ENCODE measurements at regions not wholly inside any gene's neighbourhood (a gene's known extent, or its start where the extent isn't known, plus 50 kb on each side); places are given as distances from the start of the nearest gene placed in this dataset.
"Not testable (repeated sequence)": the region's sequence is repeated elsewhere in the genome, so short reads cannot be mapped to it uniquely, and the experiment has no call there.

GRCh38 chr6:109912118-109912517 lies 66.0 kb upstream of the GPR6 start:
- no peak overlapping the region for H2AFZ ChIP-seq (ENCODE audit: low read length)
- no peaks in the 10 kb centered on the region for H3K79me2 ChIP-seq (ENCODE audit: insufficient read depth, low read length)
- H3K9me3 ChIP-seq (ENCODE audit: low read depth, low read length) = no peaks in the 10 kb centered on the region
- H3K4me1 ChIP-seq (ENCODE audit: insufficient read depth, low read length) = no peaks in the 10 kb centered on the region
- no peaks in the 10 kb centered on the region for H3K36me3 ChIP-seq (ENCODE audit: insufficient read depth, low read length)
- no peak for TF ChIP-seq CTCF (IDR thresholded peaks at IDR 0.05; ENCODE audit: extremely low read depth, low read depth, low read length)
- peaks cover 14% of the 10 kb centered on the region for H3K27me3 ChIP-seq (ENCODE audit: insufficient read depth, low read length)
- H3K4me2 ChIP-seq (ENCODE audit: insufficient read depth, low read length) = no peak overlapping the region
- H3K4me3 ChIP-seq (ENCODE audit: insufficient read depth, low read length) = no peak overlapping the region
- no peak overlapping the region for H3K27ac ChIP-seq (ENCODE audit: low read depth, low read length)
- H4K20me1 ChIP-seq (ENCODE audit: insufficient read depth, low read length) = no peaks in the 10 kb centered on the region
- DNase-seq (ENCODE audit: insufficient read length, low spot score, missing footprints) = no peak

GRCh38 chr6:109912952-109913351 lies 65.2 kb upstream of the GPR6 start:
- Histone ChIP-seq H3K79me2 (ENCODE audit: insufficient read depth, low read length) (no peaks in the 10 kb centered on the region), H3K4me3 (ENCODE audit: insufficient read depth, low read length) (no peak overlapping the region), H3K36me3 (ENCODE audit: insufficient read depth, low read length) (no peaks in the 10 kb centered on the region), H3K4me1 (ENCODE audit: insufficient read depth, low read length) (no peaks in the 10 kb centered on the region), H4K20me1 (ENCODE audit: insufficient read depth, low read length) (no peaks in the 10 kb centered on the region), H3K27ac (ENCODE audit: low read depth, low read length) (no peak overlapping the region), H3K4me2 (ENCODE audit: insufficient read depth, low read length) (no peak overlapping the region), H3K9me3 (ENCODE audit: low read depth, low read length) (no peaks in the 10 kb centered on the region), H2AFZ (ENCODE audit: low read length) (no peak overlapping the region), H3K27me3 (ENCODE audit: insufficient read depth, low read length) (peaks cover 14% of the 10 kb centered on the region)
- no peak for DNase-seq (ENCODE audit: insufficient read length, low spot score, missing footprints)
- no peak for TF ChIP-seq CTCF (IDR thresholded peaks at IDR 0.05; ENCODE audit: extremely low read depth, low read depth, low read length)

DNA sequence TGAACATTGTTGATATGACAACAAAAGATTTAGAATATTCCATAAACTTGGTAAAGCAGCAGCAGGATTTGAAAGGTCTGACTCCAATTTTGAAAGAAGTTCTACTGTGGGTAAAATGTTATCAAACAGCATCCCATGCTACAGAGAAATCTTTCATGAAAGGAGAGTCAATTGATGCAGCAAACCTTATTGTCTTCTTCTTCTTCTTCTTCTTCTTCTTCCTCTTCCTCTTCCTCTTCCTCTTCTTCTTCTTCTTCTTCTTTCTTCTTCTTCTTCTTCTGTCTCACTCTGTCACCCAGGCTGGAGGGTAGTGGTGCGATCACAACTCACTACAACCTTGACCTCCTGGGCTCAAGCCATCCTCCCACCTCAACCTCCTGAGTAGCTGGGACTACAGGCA lies 62.4 kb upstream of the GPR6 start:
- H3K4me3 ChIP-seq (ENCODE audit: insufficient read depth, low read length); H3K4me1 ChIP-seq (ENCODE audit: insufficient read depth, low read length); H3K27ac ChIP-seq (ENCODE audit: low read depth, low read length); H3K27me3 ChIP-seq (ENCODE audit: insufficient read depth, low read length); H2AFZ ChIP-seq (ENCODE audit: low read length); H3K79me2 ChIP-seq (ENCODE audit: insufficient read depth, low read length); H3K4me2 ChIP-seq (ENCODE audit: insufficient read depth, low read length); H4K20me1 ChIP-seq (ENCODE audit: insufficient read depth, low read length); H3K36me3 ChIP-seq (ENCODE audit: insufficient read depth, low read length); H3K9me3 ChIP-seq (ENCODE audit: low read depth, low read length); DNase-seq (ENCODE audit: insufficient read length, low spot score, missing footprints): not testable (repeated sequence)

DNA sequence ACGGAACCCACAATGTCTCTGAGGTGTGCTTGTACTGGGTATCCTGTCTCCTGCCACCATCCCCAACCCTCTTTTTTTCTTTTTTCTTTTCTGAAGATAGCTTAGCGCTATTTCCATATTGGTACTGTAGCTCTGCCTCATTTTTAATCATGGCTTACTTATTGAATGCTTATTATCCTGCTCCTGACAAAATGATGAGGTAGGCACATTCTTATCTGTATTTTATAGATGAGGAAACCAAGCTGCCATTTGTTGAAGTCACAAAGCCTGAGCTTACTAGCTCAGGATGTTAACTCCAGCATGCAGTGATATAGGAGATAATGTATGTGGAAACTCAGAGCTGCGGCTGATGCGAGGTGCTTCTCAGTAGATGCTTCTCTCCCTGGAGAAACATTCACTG lies 61.4 kb upstream of the GPR6 start:
- no peaks in the 10 kb centered on the region for H3K4me1 ChIP-seq (ENCODE audit: insufficient read depth, low read length)
- no peaks in the 10 kb centered on the region for H4K20me1 ChIP-seq (ENCODE audit: insufficient read depth, low read length)
- H3K4me3 ChIP-seq (ENCODE audit: insufficient read depth, low read length) = no peak overlapping the region
- no peak overlapping the region for H2AFZ ChIP-seq (ENCODE audit: low read length)
- H3K9me3 ChIP-seq (ENCODE audit: low read depth, low read length) = no peaks in the 10 kb centered on the region
- H3K4me2 ChIP-seq (ENCODE audit: insufficient read depth, low read length) = no peak overlapping the region
- TF ChIP-seq CTCF (IDR thresholded peaks at IDR 0.05; ENCODE audit: extremely low read depth, low read depth, low read length) = no peak
- no peaks in the 10 kb centered on the region for H3K27me3 ChIP-seq (ENCODE audit: insufficient read depth, low read length)
- no peaks in the 10 kb centered on the region for H3K79me2 ChIP-seq (ENCODE audit: insufficient read depth, low read length)
- no peak for DNase-seq (ENCODE audit: insufficient read length, low spot score, missing footprints)
- no peak overlapping the region for H3K27ac ChIP-seq (ENCODE audit: low read depth, low read length)
- H3K36me3 ChIP-seq (ENCODE audit: insufficient read depth, low read length) = no peaks in the 10 kb centered on the region

DNA sequence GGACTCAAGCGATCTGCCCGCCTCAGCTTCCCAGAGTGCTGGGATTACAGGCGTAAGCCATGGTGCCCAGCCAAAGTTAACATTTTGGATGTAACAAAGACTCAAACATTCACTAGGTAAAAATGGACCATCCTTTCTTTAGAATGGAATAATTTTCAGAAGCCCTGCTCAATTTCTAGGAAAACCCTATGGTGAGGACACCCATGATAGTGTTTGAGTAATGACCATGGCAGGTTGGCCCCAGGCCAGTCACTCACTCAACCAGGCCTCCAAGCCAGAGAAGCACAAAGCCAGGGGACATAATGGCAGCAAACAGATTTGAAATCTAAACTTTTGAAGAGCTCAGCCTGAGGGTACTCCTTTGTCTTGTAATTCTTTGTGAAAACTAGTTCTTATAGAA lies 59.9 kb upstream of the GPR6 start:
- Histone ChIP-seq H3K27ac (ENCODE audit: low read depth, low read length) (no peak overlapping the region), H3K4me1 (ENCODE audit: insufficient read depth, low read length) (no peaks in the 10 kb centered on the region), H3K4me2 (ENCODE audit: insufficient read depth, low read length) (no peak overlapping the region), H3K27me3 (ENCODE audit: insufficient read depth, low read length) (no peaks in the 10 kb centered on the region), H3K4me3 (ENCODE audit: insufficient read depth, low read length) (no peak overlapping the region), H3K36me3 (ENCODE audit: insufficient read depth, low read length) (no peaks in the 10 kb centered on the region), H4K20me1 (ENCODE audit: insufficient read depth, low read length) (no peaks in the 10 kb centered on the region), H3K9me3 (ENCODE audit: low read depth, low read length) (no peaks in the 10 kb centered on the region), H2AFZ (ENCODE audit: low read length) (no peak overlapping the region), H3K79me2 (ENCODE audit: insufficient read depth, low read length) (no peaks in the 10 kb centered on the region)
- no peak for TF ChIP-seq CTCF (IDR thresholded peaks at IDR 0.05; ENCODE audit: extremely low read depth, low read depth, low read length)
- no peak for DNase-seq (ENCODE audit: insufficient read length, low spot score, missing footprints)
